ENCODE measurements at regions not wholly inside any gene's neighbourhood (a gene's known extent, or its start where the extent isn't known, plus 50 kb on each side); places are given as distances from the start of the nearest gene placed in this dataset.

DNA sequence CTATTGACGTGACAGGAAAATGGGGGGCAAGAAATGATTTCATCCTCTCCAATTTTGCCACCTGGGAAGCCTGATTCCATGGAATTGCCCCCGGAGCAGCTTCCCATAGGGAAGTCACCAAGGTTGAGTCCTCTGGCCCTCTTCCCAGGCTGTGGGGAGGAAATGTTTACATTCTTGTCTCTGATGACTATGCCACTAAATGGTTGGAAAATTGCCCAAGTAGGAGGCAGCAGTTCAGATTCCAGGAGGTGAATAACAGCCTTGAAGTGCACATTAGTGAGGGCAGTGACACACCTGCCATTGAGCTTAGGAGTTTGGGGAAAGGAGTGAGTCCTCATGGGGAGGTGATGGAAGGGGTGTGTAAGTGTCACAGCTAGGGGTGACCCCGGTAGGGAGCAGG is 449.2 kb upstream of the DCC start:
- CTCF ChIA-PET: interaction anchor here (0.9 to 1.0 kb wide), 2 partner anchors 9 to 23 kb away, joined by 3 read pairs; no protein-coding TSS in a partner anchor
- in situ Hi-C loops (cut with MboI) (no loop called here), intact Hi-C loops (cut with micrococcal nuclease; ENCODE audit: unreplicated experiment) (no loop called here)
- Histone ChIP-seq H3K27me3 (replicated peaks in 1 of 2; ENCODE audit: control insufficient read depth in 2 of 2, insufficient read depth in 2 of 2, low read length in 1 of 2) (no peaks in the 10 kb centered on the region), H3K4me3 (no peak overlapping the region), H3K27ac (ENCODE audit: control insufficient read depth, insufficient read depth) (no peak overlapping the region), H2AFZ (ENCODE audit: control insufficient read depth, low read depth, low read length) (no peak overlapping the region), H3K4me1 (ENCODE audit: control insufficient read depth, insufficient read depth, low read length) (no peaks in the 10 kb centered on the region), H4K20me1 (ENCODE audit: control insufficient read depth, insufficient read depth) (no peaks in the 10 kb centered on the region), H3K9ac (ENCODE audit: control insufficient read depth, insufficient read depth, low read length) (no peak overlapping the region), H3K9me3 (replicated peaks; ENCODE audit: control insufficient read depth, insufficient read depth, low read length) (no peaks in the 10 kb centered on the region), H3K36me3 (ENCODE audit: control insufficient read depth in 2 of 2, insufficient read depth in 2 of 2, low read length in 1 of 2) (no peaks in the 10 kb centered on the region), H3K4me2 (ENCODE audit: control insufficient read depth, insufficient read depth) (no peak overlapping the region), H3K79me2 (ENCODE audit: control insufficient read depth, insufficient read depth, low read length) (no peaks in the 10 kb centered on the region)
- SMC1A ChIA-PET (ENCODE audit: uncharacterized antibody, unreplicated experiment): interaction anchor here (1.5 kb wide), 1 partner anchor 11 kb away, joined by 3 read pairs; no protein-coding TSS in a partner anchor
- ATAC-seq: no peak
- TF ChIP-seq IRF4 (IDR thresholded peaks at IDR 0.05; ENCODE audit: low read depth, low read length): no peak
- TF ChIP-seq, protein P1, sequence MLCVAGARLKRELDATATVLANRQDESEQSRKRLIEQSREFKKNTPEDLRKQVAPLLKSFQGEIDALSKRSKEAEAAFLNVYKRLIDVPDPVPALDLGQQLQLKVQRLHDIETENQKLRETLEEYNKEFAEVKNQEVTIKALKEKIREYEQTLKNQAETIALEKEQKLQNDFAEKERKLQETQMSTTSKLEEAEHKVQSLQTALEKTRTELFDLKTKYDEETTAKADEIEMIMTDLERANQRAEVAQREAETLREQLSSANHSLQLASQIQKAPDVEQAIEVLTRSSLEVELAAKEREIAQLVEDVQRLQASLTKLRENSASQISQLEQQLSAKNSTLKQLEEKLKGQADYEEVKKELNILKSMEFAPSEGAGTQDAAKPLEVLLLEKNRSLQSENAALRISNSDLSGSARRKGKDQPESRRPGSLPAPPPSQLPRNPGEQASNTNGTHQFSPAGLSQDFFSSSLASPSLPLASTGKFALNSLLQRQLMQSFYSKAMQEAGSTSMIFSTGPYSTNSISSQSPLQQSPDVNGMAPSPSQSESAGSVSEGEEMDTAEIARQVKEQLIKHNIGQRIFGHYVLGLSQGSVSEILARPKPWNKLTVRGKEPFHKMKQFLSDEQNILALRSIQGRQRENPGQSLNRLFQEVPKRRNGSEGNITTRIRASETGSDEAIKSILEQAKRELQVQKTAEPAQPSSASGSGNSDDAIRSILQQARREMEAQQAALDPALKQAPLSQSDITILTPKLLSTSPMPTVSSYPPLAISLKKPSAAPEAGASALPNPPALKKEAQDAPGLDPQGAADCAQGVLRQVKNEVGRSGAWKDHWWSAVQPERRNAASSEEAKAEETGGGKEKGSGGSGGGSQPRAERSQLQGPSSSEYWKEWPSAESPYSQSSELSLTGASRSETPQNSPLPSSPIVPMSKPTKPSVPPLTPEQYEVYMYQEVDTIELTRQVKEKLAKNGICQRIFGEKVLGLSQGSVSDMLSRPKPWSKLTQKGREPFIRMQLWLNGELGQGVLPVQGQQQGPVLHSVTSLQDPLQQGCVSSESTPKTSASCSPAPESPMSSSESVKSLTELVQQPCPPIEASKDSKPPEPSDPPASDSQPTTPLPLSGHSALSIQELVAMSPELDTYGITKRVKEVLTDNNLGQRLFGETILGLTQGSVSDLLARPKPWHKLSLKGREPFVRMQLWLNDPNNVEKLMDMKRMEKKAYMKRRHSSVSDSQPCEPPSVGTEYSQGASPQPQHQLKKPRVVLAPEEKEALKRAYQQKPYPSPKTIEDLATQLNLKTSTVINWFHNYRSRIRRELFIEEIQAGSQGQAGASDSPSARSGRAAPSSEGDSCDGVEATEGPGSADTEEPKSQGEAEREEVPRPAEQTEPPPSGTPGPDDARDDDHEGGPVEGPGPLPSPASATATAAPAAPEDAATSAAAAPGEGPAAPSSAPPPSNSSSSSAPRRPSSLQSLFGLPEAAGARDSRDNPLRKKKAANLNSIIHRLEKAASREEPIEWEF (IDR thresholded peaks at IDR 0.05; ENCODE audit: insufficient replicate concordance, low read depth, low read length): no peak
- TF ChIP-seq RB1 (IDR thresholded peaks at IDR 0.05; ENCODE audit: borderline replicate concordance): no peak
- TF ChIP-seq RUNX3 (IDR thresholded peaks at IDR 0.05; ENCODE audit: low read length): no peak
- TF ChIP-seq ZNF274 (IDR thresholded peaks at IDR 0.05; ENCODE audit: insufficient read depth, insufficient read length): no peak
- no peak for TF ChIP-seq POLR2AphosphoS2 (IDR thresholded peaks at IDR 0.05; ENCODE audit: low read depth, low read length)
- TF ChIP-seq, protein P2, sequence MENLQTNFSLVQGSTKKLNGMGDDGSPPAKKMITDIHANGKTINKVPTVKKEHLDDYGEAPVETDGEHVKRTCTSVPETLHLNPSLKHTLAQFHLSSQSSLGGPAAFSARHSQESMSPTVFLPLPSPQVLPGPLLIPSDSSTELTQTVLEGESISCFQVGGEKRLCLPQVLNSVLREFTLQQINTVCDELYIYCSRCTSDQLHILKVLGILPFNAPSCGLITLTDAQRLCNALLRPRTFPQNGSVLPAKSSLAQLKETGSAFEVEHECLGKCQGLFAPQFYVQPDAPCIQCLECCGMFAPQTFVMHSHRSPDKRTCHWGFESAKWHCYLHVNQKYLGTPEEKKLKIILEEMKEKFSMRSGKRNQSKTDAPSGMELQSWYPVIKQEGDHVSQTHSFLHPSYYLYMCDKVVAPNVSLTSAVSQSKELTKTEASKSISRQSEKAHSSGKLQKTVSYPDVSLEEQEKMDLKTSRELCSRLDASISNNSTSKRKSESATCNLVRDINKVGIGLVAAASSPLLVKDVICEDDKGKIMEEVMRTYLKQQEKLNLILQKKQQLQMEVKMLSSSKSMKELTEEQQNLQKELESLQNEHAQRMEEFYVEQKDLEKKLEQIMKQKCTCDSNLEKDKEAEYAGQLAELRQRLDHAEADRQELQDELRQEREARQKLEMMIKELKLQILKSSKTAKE (IDR thresholded peaks at IDR 0.05; ENCODE audit: low read depth, poor library complexity, severe bottlenecking): no peak
- no peak for TF ChIP-seq PAX5 (IDR thresholded peaks at IDR 0.05; ENCODE audit: borderline replicate concordance, low read depth, low read length)
- no peak for TF ChIP-seq MEF2B (IDR thresholded peaks at IDR 0.05; ENCODE audit: partially characterized antibody, poor library complexity, severe bottlenecking)
- no peak for FAIRE-seq
- RAD21 ChIA-PET (ENCODE audit: unreplicated experiment): no interaction called here
- WGBS (ENCODE audit: insufficient coverage, insufficient replicate concordance, low lambda C conversion rate, missing lambda C conversion rate): 0% methylated on average over 3 of the region's 3 CpGs
- DNase-seq (ENCODE audit: low read depth, low spot score): no peak
- no TSS peak for BruUV-seq (replicated peaks)
- POLR2A ChIA-PET: no interaction called here

All from GM12878 (cell line).